Sigmoid colon (tissue), 4 donors: ENCODE measurements at regions not wholly inside any gene's neighbourhood (a gene's known extent, or its start where the extent isn't known, plus 50 kb on each side); places are given as distances from the start of the nearest gene placed in this dataset.

Source experiments
- CTCF ChIP-seq, 4 experiments: fragments of 450-650 bp in 3 of 4; fragments of 200-600 bp in 1 of 4; IDR thresholded peaks; one replicate each; pipeline ENCODE4 v1.5.1; 2016 to 2019; ENCODE audit warnings: antibody characterized with exemption in 4 of 4, mild to moderate bottlenecking in 3 of 4, moderate library complexity in 2 of 4
- EP300 ChIP-seq, 4 donors: sonication (generic); formaldehyde crosslinking; IDR thresholded peaks; one replicate each; pipeline ENCODE4 v1.6.1; 2017; ENCODE audit warnings: antibody characterized with exemption in 4 of 4
- POLR2A ChIP-seq, 2 donors: fragments of 450-650 bp; IDR thresholded peaks; one replicate each; pipeline ENCODE4 v1.6.1; 2016; ENCODE audit warnings: antibody characterized with exemption in 2 of 2, mild to moderate bottlenecking in 2 of 2, moderate library complexity in 2 of 2
- POLR2AphosphoS5 ChIP-seq, 4 donors: sonication (generic); formaldehyde crosslinking; IDR thresholded peaks; one replicate each; pipeline ENCODE4 v1.6.1; 2017; ENCODE audit warnings: antibody characterized with exemption in 4 of 4

- TF ChIP-seq CTCF (IDR thresholded peaks at IDR 0.05) (no peak), EP300 (IDR thresholded peaks at IDR 0.05) (no peak), POLR2A (IDR thresholded peaks at IDR 0.05) (no peak), POLR2AphosphoS5 (IDR thresholded peaks at IDR 0.05) (no peak)
Observed at GRCh38 chr4:35246493-35246892, 997.8 kb downstream of the ARAP2 start.
